Thoracic aorta (tissue), 2 donors: ENCODE measurements at regions not wholly inside any gene's neighbourhood (a gene's known extent, or its start where the extent isn't known, plus 50 kb on each side); places are given as distances from the start of the nearest gene placed in this dataset.

ENCODE experiments used
- ATAC-seq: fragments of 150-250 bp; one replicate; pipeline ENCODE4 v1.8.0; 2017; ENCODE audit warnings: low read depth; ENCODE audit not compliant: insufficient number of reproducible peaks, low FRiP score
- DNase-seq: peaks from one replicate; pipeline ENCODE4 v3.0.0-alpha.2; 2020; ENCODE audit warnings: low spot score
- H3K27ac ChIP-seq, 2 donors: fragments of 200-600 bp; sonication (generic); 1 replicate in 1 of 2; 2 replicates in 1 of 2; pipeline ENCODE4 v1.5.1; 2016; ENCODE audit warnings: mild to moderate bottlenecking in 2 of 2, moderate library complexity in 2 of 2
- H3K27me3 ChIP-seq: fragments of 200-600 bp; sonication (generic); replicated peaks from 2 replicates; pipeline ENCODE4 v1.6.0; 2016; ENCODE audit warnings: mild to moderate bottlenecking; ENCODE audit not compliant: insufficient read depth
- H3K36me3 ChIP-seq: fragments of 200-600 bp; sonication (generic); one replicate; pipeline ENCODE4 v1.5.1; 2016
- H3K4me1 ChIP-seq, 2 donors: fragments of 200-600 bp; sonication (generic); 1 replicate in 1 of 2; 2 replicates in 1 of 2; pipeline versions ENCODE4 v1.5.1 to v1.6.0; 2016; ENCODE audit warnings: low read depth in 2 of 2, mild to moderate bottlenecking in 1 of 2; ENCODE audit not compliant: control insufficient read depth in 1 of 2
- H3K4me3 ChIP-seq: fragments of 200-600 bp; sonication (generic); 2 replicates; pipeline ENCODE4 v1.5.1; 2016; ENCODE audit warnings: mild to moderate bottlenecking
- H3K9me3 ChIP-seq: fragments of 200-600 bp; sonication (generic); 2 replicates; pipeline ENCODE4 v1.5.1; 2016
- CTCF ChIP-seq: fragments of 200-600 bp; sonication (generic); IDR thresholded peaks from one replicate; pipeline ENCODE4 v1.5.1; 2019; ENCODE audit warnings: antibody characterized with exemption

GRCh38 chr9:113646946-113647914, 183.7 kb downstream of the RGS3 start:
- Histone ChIP-seq H3K36me3 (no peaks in the 10 kb centered on the region), H3K4me3 (no peak overlapping the region), H3K9me3 (no peaks in the 10 kb centered on the region), H3K27me3 (no peaks in the 10 kb centered on the region), H3K4me1 (peaks cover 3 to 9% of the 10 kb centered on the region in 2 donors), H3K27ac (no peak overlapping the region)
- DNase-seq = no peak
- no peak for TF ChIP-seq CTCF
- no peak for ATAC-seq

- ATAC-seq = no peak
- no peak for TF ChIP-seq CTCF
Measured at GRCh38 chr9:113648048-113648447, 184.5 kb downstream of the RGS3 start.

GRCh38 chr9:113648586-113648985, 185.1 kb downstream of the RGS3 start:
- Histone ChIP-seq H3K27ac (no peak overlapping the region), H3K9me3 (no peaks in the 10 kb centered on the region), H3K4me1 (peaks cover 3 to 18% of the 10 kb centered on the region in 2 donors), H3K27me3 (no peaks in the 10 kb centered on the region), H3K4me3 (no peak overlapping the region), H3K36me3 (no peaks in the 10 kb centered on the region)
- ATAC-seq = no peak
- TF ChIP-seq CTCF = no peak
- no peak for DNase-seq

More at GRCh38 chr9:113648048-113648447, 184.5 kb downstream of the RGS3 start:
- Histone ChIP-seq H3K27ac (no peak overlapping the region), H3K27me3 (no peaks in the 10 kb centered on the region), H3K36me3 (no peaks in the 10 kb centered on the region), H3K9me3 (no peaks in the 10 kb centered on the region), H3K4me1 (peaks cover 3 to 15% of the 10 kb centered on the region in 2 donors), H3K4me3 (no peak overlapping the region)
- no peak for DNase-seq

DNA sequence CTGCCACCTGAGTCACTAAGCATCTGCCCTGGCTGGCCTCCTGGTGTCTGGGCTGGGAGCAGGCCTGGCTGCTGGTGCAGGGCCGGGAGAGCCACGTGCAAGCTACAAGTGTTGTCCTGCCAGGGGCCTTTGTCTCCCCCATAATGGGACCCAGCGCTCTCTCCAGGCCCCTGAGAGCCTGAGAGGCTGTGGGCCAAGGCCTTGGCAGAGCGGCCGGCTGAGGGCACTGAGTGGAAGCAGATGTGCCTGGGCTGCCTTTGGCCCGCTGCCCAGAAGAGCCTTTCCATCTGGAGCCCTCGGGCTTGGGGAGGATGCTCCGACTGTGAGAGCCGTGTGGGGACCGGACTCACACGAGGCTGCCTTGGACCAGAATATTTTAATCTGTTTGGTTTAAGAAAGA, 185.5 kb downstream of the RGS3 start:
- TF ChIP-seq CTCF = no peak
- DNase-seq (no peak), ATAC-seq (no peak)
- no peak overlapping the region for H3K27ac ChIP-seq
- H3K9me3 ChIP-seq = no peaks in the 10 kb centered on the region
- peaks cover 3 to 22% of the 10 kb centered on the region in 2 donors for H3K4me1 ChIP-seq
- no peak overlapping the region for H3K4me3 ChIP-seq
- H3K36me3 ChIP-seq = no peaks in the 10 kb centered on the region
- H3K27me3 ChIP-seq = no peaks in the 10 kb centered on the region

DNA sequence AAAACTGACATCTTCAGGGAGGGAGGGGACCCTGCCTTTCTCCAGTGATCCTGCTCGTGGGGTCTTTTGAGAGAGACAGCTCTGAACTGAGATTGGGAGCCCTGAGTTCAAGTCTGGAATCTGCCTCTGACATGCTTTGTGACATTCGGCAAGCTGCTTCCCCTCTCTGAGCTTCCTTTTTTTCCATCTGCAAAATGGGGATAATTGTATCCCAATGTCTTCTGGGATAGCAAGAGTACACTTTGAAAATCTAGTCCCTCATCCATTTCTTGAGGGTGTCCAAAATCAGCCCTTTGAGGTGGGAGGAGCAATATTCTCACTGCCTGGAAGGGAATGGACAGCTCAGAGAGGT, 186.3 kb downstream of the RGS3 start:
- no peak for TF ChIP-seq CTCF

More for the DNA sequence above, 186.3 kb downstream of the RGS3 start:
- Histone ChIP-seq H3K27ac (no peak overlapping the region), H3K27me3 (no peaks in the 10 kb centered on the region), H3K4me3 (no peak overlapping the region), H3K9me3 (no peaks in the 10 kb centered on the region), H3K4me1 (peaks cover 3 to 30% of the 10 kb centered on the region in 2 donors), H3K36me3 (no peaks in the 10 kb centered on the region)
- DNase-seq (no peak), ATAC-seq (no peak)
